H1 (cell line): ENCODE measurements at regions not wholly inside any gene's neighbourhood (a gene's known extent, or its start where the extent isn't known, plus 50 kb on each side); places are given as distances from the start of the nearest gene placed in this dataset.

Source experiments
- CEBPB ChIP-seq: IDR thresholded peaks from 2 replicates; pipeline ENCODE4 v1.6.1; 2012; ENCODE audit warnings: low read depth, low read length
- CHD7 ChIP-seq: fragments of 300-600 bp; sonication (generic); IDR thresholded peaks from 2 replicates; pipeline ENCODE4 v1.7.1; 2012; ENCODE audit warnings: low read length, moderate library complexity, mild to moderate bottlenecking, inconsistent platforms; ENCODE audit not compliant: insufficient replicate concordance
- EGR1 ChIP-seq: IDR thresholded peaks from 2 replicates; pipeline ENCODE4 v1.6.1; 2011; ENCODE audit warnings: low read depth, low read length, borderline replicate concordance
- EP300 ChIP-seq, 2 experiments: IDR thresholded peaks; 1 replicate in 1 of 2; 2 replicates in 1 of 2; pipeline ENCODE4 v1.6.1; 2011 to 2012; ENCODE audit warnings: low read depth in 2 of 2, low read length in 2 of 2, mild to moderate bottlenecking in 2 of 2, borderline replicate concordance in 1 of 2, inconsistent platforms in 1 of 2, moderate library complexity in 1 of 2
- JUND ChIP-seq: IDR thresholded peaks from 2 replicates; pipeline ENCODE4 v1.6.1; 2011; ENCODE audit warnings: mild to moderate bottlenecking, improper control_type of control experiment, low read length
- KDM1A ChIP-seq: fragments of 200-600, 300-600 bp; sonication (generic); IDR thresholded peaks from 2 replicates; pipeline ENCODE4 v1.7.1; 2016; ENCODE audit warnings: mild to moderate bottlenecking, low read length, borderline replicate concordance
- KDM4A ChIP-seq: IDR thresholded peaks from one replicate; pipeline ENCODE4 v1.7.1; 2012; ENCODE audit warnings: low read depth, mild to moderate bottlenecking, moderate library complexity, low read length, inconsistent platforms; ENCODE audit not compliant: severe bottlenecking
- KDM5A ChIP-seq: fragments of 200-600 bp; IDR thresholded peaks from 2 replicates; pipeline ENCODE4 v1.7.1; 2012; ENCODE audit warnings: mild to moderate bottlenecking, low read length, inconsistent platforms, mixed read lengths
- NANOG ChIP-seq: IDR thresholded peaks from 2 replicates; pipeline ENCODE4 v1.6.1; 2011; ENCODE audit warnings: low read length, low read depth, mild to moderate bottlenecking, inconsistent platforms; ENCODE audit not compliant: insufficient read depth, poor library complexity, severe bottlenecking
- POLR2AphosphoS5 ChIP-seq: IDR thresholded peaks from 2 replicates; pipeline ENCODE4 v1.6.1; 2011; ENCODE audit warnings: low read depth, low read length
- SP1 ChIP-seq: IDR thresholded peaks from 2 replicates; pipeline ENCODE4 v1.6.1; 2011; ENCODE audit warnings: low read depth, low read length
- SP4 ChIP-seq: IDR thresholded peaks from 2 replicates; pipeline ENCODE4 v1.6.1; 2012; ENCODE audit warnings: low read length, inconsistent platforms

- no peak for TF ChIP-seq CHD7
- no peak for TF ChIP-seq KDM1A
- no peak for TF ChIP-seq EP300 (IDR thresholded peaks at IDR 0.05; ENCODE audit: borderline replicate concordance in 1 of 2, low read depth in 2 of 2, low read length in 2 of 2)
- TF ChIP-seq CEBPB, result no peak
- no peak for TF ChIP-seq KDM5A
- TF ChIP-seq JUND, result no peak
- TF ChIP-seq POLR2AphosphoS5, result no peak
- TF ChIP-seq EGR1, result no peak
- no peak for TF ChIP-seq NANOG
- TF ChIP-seq SP4, result no peak
- TF ChIP-seq SP1, result no peak
- no peak for TF ChIP-seq KDM4A
Observed at GRCh38 chr3:194976049-194976451, 290.4 kb downstream of the FAM43A start (continued).
